HG03457 (cell line): ENCODE measurements at regions not wholly inside any gene's neighbourhood (a gene's known extent, or its start where the extent isn't known, plus 50 kb on each side); places are given as distances from the start of the nearest gene placed in this dataset.

Experiments used
- ATAC-seq: cut with Tn5 transposase; IDR thresholded peaks from one replicate; pipeline ENCODE4 v1.9.1; 2021; ENCODE audit warnings: moderate number of reproducible peaks; ENCODE audit not compliant: unreplicated experiment

GRCh38 chr4:45368832-45369231, 642.5 kb upstream of the GNPDA2 start:
- ATAC-seq: no peak

GRCh38 chr4:45363931-45364330, 637.6 kb upstream of the GNPDA2 start:
- no peak for ATAC-seq

- ATAC-seq: no peak
These were observed 632.5 kb upstream of the GNPDA2 start for GRCh38 chr4:45358573-45359506.

- no peak for ATAC-seq
These were observed 626.8 kb upstream of the GNPDA2 start for GRCh38 chr4:45353161-45353560.

- peak; percentile 80 for ATAC-seq
These were observed 624.1 kb upstream of the GNPDA2 start for GRCh38 chr4:45350438-45350837.

DNA sequence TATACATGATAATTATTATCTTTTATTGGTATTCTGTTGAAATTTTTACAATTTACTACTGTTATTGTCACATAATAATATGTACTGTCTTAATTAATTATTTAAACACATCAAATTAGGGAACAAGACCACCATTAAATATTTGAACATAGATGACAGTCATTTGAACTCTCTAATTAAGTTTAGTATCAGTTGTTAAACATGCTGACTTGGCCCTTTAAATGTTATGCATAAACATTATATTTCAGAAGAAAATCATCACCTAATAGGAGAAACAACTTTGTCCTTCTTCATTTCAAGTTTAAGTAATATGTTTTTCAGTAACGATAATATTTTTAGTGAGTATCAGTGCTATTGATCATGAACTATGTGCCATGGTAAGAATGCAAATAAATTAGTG, 623.5 kb upstream of the GNPDA2 start:
- ATAC-seq: no peak

- ATAC-seq: no peak
These were observed 620.6 kb upstream of the GNPDA2 start for GRCh38 chr4:45346816-45347435.

GRCh38 chr4:45345558-45345957, 619.2 kb upstream of the GNPDA2 start:
- no peak for ATAC-seq

- no peak for ATAC-seq
These were observed 605.4 kb upstream of the GNPDA2 start for GRCh38 chr4:45331802-45332201.

DNA sequence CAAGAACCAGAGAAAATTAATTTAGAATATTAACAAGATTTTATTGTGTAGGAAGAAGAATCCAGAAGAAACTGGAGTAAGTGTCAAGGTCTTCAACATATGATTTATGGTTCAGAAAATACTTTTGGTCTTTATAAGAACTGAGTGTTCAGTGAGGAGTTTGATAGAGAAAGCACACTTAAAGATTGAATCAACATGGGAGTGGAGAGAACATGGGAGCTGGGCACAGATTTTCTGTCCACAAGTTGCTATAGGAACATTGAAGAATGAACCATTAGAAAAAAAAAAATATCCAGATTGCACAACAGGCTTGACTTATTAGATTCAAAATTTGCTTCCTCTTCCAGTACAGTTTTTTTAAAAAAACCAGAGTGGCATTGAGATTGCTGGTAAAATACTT, 601.2 kb upstream of the GNPDA2 start:
- no peak for ATAC-seq

DNA sequence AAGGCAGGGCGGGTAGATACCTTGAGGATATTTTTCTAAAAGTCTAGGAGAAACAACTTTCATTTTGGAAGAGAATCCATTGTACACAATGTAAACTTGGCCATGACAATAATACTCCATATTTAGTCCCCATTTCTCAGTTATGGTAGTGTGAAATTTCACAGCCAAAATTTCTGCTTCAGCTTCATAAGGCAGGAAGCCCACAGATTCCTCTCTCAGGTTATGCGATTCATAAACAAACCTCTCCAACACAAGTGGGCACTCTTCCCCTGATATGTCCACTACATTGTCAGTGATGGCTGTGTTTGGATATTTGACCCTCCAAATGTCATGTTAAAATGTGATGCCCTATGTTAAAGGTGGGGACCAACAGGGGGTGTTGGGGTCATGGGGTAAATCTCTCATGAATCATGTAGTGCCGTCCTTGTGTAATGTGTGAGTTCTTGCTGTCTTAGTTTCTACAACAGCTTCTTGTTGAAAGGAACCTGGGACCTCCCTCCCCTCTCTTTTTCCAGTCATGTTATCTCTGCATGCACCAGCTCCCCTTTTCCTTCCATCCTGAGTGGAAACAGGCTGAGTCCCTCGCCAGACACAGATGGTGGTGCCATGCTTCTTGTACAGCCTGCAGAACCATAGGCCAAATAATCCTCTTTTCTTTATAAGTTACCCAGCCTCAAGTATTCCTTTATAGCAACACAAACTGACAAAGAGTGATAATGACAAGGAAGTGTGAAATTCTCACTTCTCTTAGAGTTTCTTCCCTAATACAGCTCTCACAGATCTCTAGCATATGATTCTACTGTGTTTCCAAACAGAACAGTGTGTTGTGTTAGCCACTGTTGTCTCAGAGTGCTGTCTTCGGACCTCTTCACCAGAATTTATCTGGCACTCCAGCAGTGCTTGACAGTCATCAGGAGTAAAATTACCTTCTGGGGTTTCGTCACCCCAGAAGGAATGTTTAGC, 598.4 kb upstream of the GNPDA2 start:
- no peak for ATAC-seq

- ATAC-seq: no peak
These were observed 597.2 kb upstream of the GNPDA2 start for GRCh38 chr4:45323453-45324058.

DNA sequence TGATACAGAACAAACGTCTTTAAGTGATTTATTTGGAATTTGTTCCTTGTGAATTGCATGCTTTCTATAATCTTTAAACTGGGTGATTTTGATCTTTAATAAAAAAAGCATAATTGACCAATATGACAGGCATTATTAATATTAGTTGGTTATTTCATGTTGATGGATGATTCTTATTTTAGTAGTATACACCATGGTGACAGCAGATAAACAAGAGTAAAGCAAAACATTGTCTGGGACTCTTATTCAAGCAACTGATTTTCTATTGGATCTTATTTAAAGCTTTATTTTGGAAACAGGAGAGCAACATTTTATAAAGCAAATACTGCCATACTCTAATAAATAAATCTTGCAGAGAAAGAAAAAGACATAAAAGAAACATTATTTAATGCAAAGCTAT, 591.4 kb upstream of the GNPDA2 start:
- ATAC-seq: no peak

DNA sequence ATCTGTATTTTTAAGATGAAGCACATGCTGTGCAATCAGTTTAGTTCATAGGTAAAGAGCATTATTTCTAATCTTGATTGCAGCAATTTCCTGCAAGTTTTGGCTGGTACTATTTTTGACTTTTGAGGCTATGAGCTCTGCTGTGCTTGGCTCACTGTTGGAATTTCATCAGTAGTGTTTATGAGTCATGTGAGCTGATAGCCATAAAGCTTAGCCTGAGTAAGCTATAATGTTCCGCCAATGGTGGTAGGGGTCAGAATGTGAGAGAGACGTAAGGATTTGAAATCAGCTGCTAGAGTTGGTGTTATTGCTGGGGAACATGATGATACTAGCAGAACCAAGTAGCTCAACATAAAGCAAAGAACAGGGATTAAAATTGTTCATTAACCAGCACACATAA, 590.9 kb upstream of the GNPDA2 start:
- no peak for ATAC-seq

DNA sequence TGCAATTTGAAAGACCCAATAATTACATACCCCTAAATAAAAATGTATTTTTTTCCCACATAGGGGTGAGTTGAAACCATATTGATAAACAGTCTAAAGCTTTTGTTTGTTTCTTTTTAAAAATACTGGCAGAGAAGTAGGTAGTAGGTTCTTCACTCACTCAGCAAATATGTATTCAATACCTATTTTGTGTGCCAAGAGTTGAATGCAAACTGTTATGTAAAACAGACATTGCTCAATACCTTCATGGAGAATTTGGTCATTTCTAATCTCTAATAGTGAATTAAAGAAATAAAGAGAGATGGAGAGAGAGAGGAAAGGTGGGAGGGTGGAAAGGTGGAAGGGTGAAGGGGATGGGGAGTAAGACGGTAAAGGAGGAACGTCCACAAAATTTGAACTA, 589.9 kb upstream of the GNPDA2 start:
- no peak for ATAC-seq

DNA sequence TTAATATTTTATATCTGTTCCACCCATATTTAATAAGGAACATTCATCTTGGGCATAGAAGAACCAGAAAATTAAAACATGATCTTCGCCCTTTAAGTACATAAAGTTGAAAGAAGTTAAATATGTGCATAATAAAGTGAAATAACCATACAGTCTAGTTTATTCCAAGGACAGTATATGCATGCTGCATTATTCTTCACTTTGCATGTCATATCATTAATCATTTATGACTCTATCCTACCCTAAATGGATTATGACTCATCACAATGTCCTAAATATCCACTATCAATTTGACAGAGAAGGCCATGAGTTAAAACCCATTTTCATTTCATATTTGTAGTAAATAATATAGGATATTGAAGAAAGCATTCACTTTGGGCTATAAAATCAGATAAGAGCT, 576.5 kb upstream of the GNPDA2 start:
- no peak for ATAC-seq

DNA sequence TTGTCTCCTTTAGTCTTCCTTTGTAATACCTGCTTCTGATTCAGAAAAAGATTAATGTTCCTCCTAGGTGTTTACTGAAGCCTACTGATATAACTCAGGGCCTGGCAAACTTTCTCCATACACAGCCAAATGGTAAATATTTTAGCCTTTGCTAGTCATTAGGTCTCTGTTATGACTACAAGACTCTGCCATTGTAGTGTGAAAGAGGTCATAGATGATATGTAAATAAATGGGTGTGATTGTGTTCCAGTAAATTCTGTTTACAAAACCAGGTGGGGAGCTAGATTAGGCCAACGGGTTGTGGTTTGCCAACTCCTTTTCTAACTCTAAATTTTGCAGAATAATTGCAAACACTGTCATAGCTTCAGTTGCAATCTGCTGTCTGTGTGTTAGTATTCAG, 568.1 kb upstream of the GNPDA2 start:
- ATAC-seq: no peak

DNA sequence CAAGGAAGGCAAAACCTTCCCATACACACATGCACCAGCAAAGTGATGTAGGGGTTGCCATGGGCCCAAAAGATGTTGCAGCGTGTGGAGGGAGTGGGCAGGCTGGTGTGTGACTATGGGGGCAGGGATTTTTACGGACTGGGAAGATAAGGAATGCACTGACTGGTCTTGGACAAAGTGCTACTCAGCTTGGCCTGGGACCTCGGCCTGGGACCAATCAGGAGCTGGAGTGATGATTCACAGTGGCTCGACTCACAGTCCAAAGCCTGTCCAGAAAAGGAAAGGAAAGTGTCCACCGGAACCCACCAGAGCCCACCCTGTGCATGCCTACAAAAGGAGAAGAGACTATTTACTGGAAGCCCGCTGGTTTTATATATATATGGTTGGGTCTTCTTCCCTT, 567.0 kb upstream of the GNPDA2 start:
- ATAC-seq: no peak

- ATAC-seq: no peak
These were observed 566.5 kb upstream of the GNPDA2 start for GRCh38 chr4:45292844-45293243.

DNA sequence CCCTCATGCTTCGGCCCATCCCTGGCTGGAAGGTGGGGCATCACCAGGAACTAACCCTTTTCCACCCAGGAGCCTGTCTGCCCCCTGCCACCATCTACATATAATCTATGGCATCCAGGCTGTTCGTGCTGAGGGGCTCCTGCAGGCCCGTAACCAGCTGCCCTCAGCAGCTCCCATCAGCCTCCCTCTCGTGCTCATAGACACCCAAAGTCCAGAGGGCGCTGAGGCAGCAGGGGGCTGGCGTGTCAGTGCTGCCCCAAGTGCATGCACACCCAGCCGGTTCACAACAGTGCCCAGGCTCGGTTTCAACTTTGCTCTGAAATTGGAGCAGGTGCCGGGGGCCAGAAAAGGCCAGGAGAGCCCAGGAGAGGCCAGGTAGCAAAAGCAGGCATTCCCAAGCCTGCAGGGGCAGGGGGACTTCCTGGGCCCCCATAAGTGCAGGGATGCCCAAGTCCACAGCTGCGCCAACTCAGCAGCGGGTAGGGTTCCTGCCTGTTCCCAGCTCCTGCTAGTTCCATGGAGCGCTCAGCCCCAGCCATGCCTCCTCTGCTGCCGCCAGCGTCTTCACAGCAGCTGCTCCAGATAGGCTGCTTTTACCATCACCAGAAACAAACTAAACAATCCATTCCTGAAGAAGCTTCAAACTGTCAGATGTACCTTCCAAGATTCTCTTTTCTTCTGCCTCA, 558.2 kb upstream of the GNPDA2 start:
- no peak for ATAC-seq
